Transverse colon (tissue), 4 donors: ENCODE measurements at regions not wholly inside any gene's neighbourhood (a gene's known extent, or its start where the extent isn't known, plus 50 kb on each side); places are given as distances from the start of the nearest gene placed in this dataset.

ENCODE experiments used
- DNase-seq: peaks from one replicate; pipeline ENCODE4 v3.0.0-alpha.2; 2019
- H3K27ac ChIP-seq, 4 donors: fragments of 200-600 bp; sonication (generic); 2 replicates each; pipeline ENCODE4 v1.5.1; 2016 to 2018; ENCODE audit warnings: inconsistent platforms in 4 of 4
- H3K27me3 ChIP-seq: fragments of 200-600 bp; sonication (generic); 2 replicates; pipeline ENCODE4 v1.5.1; 2017; ENCODE audit warnings: inconsistent platforms
- H3K36me3 ChIP-seq, 4 donors: fragments of 200-600 bp; sonication (generic); 2 replicates each; pipeline ENCODE4 v1.5.1; 2017 to 2019; ENCODE audit warnings: inconsistent platforms in 4 of 4
- H3K4me1 ChIP-seq, 4 donors: fragments of 200-600 bp; sonication (generic); 2 replicates each; pipeline ENCODE4 v1.5.1; 2017 to 2020; ENCODE audit warnings: inconsistent platforms in 4 of 4
- H3K4me3 ChIP-seq, 4 donors: fragments of 200-600 bp; sonication (generic); 1 replicate in 1 of 4; 2 replicates in 3 of 4; pipeline versions ENCODE4 v1.5.1 to v1.6.1; 2017 to 2019; ENCODE audit warnings: inconsistent platforms in 4 of 4
- H3K9me3 ChIP-seq, 2 donors: fragments of 200-600 bp; sonication (generic); 2 replicates each; pipeline ENCODE4 v1.5.1; 2017 to 2019; ENCODE audit warnings: inconsistent platforms in 2 of 2
- EP300 ChIP-seq: sonication (generic); formaldehyde crosslinking; IDR thresholded peaks from one replicate; pipeline ENCODE4 v1.6.1; 2017; ENCODE audit warnings: antibody characterized with exemption, low read depth
- POLR2A ChIP-seq: fragments of 450-650 bp; IDR thresholded peaks from one replicate; pipeline ENCODE4 v1.6.1; 2016; ENCODE audit warnings: antibody characterized with exemption, mild to moderate bottlenecking, moderate library complexity
- POLR2AphosphoS5 ChIP-seq, 3 donors: sonication (generic); formaldehyde crosslinking; IDR thresholded peaks; one replicate each; pipeline ENCODE4 v1.6.1; 2016; ENCODE audit warnings: antibody characterized with exemption in 3 of 3
- WGBS, 2 donors: methylation state at CpG; one replicate each; pipeline ENCODE4 v1.1.5; 2018; ENCODE audit warnings: low coverage in 1 of 2; 5-methylcytosine and 5-hydroxymethylcytosine counted together
- in situ Hi-C, 4 donors: fragments of 200-750 bp; cut with MboI; loops; one replicate each; pipeline versions ENCODE4 v1.15.0 to v1.15.1; 2017; ENCODE audit warnings: low sequenced_read_pairs in 3 of 4, low pct_ligation_motif_present in 1 of 4, low pct_unique_long_range_greater_than_20kb in 1 of 4
- intact Hi-C: fragments of 100-400 bp; cut with DNase I; formaldehyde crosslinking; loops from one replicate; pipeline ENCODE4 v1.15.1; 2023; ENCODE audit warnings: low total_unique reads
- TF ChIP-seq, protein P1 (sequence below), 5 experiments: fragments of 200-600 bp in 3 of 5; fragments of 450-650 bp in 2 of 5; sonication (generic) in 3 of 5; IDR thresholded peaks; 1 replicate in 2 of 5; 2 replicates in 3 of 5; pipeline ENCODE4 v1.5.1; 2016 to 2017; ENCODE audit warnings: antibody characterized with exemption in 5 of 5, inconsistent platforms in 3 of 5, mild to moderate bottlenecking in 2 of 5, moderate library complexity in 1 of 5

DNA sequence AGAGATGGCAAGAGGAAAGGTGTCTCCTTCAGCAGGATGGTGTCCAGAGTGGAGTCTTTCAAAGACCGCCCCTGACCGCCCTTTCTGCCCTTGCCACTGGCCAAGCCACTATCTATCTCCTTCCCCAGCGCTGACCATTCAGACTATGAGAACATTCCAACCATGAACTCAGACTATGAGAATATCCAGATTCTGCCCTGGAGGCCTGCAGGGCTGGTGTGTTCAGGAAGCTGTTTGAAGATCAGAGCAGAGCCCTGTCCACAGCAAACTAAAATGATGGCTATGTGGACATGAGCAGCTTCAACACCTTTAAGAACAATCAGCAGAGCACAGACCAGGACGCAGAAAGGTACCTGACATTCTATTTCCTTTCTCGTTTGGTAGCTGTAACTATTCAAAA lies 57.3 kb upstream of the WNT7A start:
- WGBS, 2 donors, result 83 to 84% methylated on average over 3 to 5 of the region's 5 CpGs
- no peak for TF ChIP-seq EP300
- TF ChIP-seq, protein P1, sequence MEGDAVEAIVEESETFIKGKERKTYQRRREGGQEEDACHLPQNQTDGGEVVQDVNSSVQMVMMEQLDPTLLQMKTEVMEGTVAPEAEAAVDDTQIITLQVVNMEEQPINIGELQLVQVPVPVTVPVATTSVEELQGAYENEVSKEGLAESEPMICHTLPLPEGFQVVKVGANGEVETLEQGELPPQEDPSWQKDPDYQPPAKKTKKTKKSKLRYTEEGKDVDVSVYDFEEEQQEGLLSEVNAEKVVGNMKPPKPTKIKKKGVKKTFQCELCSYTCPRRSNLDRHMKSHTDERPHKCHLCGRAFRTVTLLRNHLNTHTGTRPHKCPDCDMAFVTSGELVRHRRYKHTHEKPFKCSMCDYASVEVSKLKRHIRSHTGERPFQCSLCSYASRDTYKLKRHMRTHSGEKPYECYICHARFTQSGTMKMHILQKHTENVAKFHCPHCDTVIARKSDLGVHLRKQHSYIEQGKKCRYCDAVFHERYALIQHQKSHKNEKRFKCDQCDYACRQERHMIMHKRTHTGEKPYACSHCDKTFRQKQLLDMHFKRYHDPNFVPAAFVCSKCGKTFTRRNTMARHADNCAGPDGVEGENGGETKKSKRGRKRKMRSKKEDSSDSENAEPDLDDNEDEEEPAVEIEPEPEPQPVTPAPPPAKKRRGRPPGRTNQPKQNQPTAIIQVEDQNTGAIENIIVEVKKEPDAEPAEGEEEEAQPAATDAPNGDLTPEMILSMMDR (IDR thresholded peaks at IDR 0.05), result no peak
- no peak for TF ChIP-seq POLR2A
- TF ChIP-seq POLR2AphosphoS5 (IDR thresholded peaks at IDR 0.05), result no peak

DNA sequence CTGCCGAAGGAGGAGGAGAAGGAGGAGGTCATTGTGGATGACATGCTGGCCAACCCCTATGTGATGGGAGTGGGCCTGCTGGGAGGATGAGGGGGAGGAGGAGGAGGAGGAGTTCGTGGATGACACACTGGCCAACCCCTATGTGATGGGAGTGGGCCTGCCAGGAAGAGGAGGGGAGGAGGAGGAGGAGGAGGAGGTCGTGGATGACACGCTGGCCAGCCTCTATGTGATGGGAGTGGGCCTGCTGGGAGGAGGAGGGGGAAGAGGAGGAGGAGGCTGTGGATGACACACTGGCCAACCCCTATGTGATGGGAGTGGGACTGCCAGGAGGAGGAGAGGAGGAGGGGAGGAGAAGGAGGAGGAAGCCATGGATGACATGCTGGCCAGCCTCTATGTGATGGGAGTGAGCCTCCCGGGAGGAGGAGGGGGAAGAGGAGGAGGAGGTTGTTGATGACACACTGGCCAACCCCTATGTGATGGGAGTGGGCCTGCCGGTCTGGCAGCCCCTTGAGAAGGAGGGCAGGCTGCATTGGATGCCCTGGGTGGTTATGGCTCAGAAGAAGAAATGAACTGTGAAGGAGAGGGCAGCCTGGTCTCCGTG lies 55.7 kb upstream of the WNT7A start:
- intact Hi-C loops, result no loop called here
- in situ Hi-C loops, result no loop called here
- Histone ChIP-seq H3K9me3 (no peaks in the 10 kb centered on the region), H3K4me3 (no peak overlapping the region), H3K27me3 (peaks cover 9% of the 10 kb centered on the region), H3K36me3 (no peaks in the 10 kb centered on the region), H3K4me1 (no peaks in the 10 kb centered on the region), H3K27ac (no peak overlapping the region)
- TF ChIP-seq POLR2AphosphoS5 (IDR thresholded peaks at IDR 0.05) (no peak), POLR2A (no peak), EP300 (no peak)
- TF ChIP-seq, protein P1 (IDR thresholded peaks at IDR 0.05), result no peak
- DNase-seq, result no peak
- WGBS, 2 donors, result 61 to 80% methylated on average over 1 to 7 of the region's 7 CpGs

More for the DNA sequence above, 57.3 kb upstream of the WNT7A start:
- Histone ChIP-seq H3K4me1 (no peaks in the 10 kb centered on the region), H3K27ac (no peak overlapping the region), H3K4me3 (no peak overlapping the region), H3K27me3 (peaks cover 9% of the 10 kb centered on the region), H3K36me3 (no peaks in the 10 kb centered on the region), H3K9me3 (no peaks in the 10 kb centered on the region)
- intact Hi-C loops (no loop called here), in situ Hi-C loops (no loop called here)
- no peak for DNase-seq

DNA sequence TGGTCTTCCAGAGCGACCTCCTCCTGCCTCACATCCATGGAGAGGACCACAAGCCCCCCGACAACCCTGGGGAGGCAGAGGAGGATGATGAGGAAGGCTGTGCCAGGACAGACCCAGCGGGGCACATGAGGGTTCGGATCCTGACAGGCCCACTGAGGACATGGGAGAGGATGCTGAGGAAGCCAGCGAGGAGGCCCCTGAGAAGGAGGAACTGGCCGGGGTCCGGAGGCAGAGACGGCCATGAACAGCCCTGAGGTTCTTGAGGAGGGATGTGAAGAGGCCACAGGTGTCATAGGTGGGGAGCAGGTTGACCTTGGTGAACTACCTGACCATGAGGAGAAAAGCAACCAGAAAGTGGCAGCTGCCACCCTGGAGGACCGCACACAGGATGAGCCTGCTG lies 54.9 kb upstream of the WNT7A start:
- no peaks in the 10 kb centered on the region for H3K9me3 ChIP-seq
- no peak overlapping the region for H3K4me3 ChIP-seq
- no peak overlapping the region for H3K27ac ChIP-seq
- intact Hi-C loops (no loop called here), in situ Hi-C loops (no loop called here)
- no peaks in the 10 kb centered on the region for H3K36me3 ChIP-seq
- WGBS, 2 donors, result 65 to 80% methylated on average over 4 to 9 of the region's 9 CpGs
- H3K27me3 ChIP-seq, result peaks cover 9% of the 10 kb centered on the region
- no peaks in the 10 kb centered on the region for H3K4me1 ChIP-seq
- TF ChIP-seq POLR2AphosphoS5 (IDR thresholded peaks at IDR 0.05), result no peak
- no peak for DNase-seq

DNA sequence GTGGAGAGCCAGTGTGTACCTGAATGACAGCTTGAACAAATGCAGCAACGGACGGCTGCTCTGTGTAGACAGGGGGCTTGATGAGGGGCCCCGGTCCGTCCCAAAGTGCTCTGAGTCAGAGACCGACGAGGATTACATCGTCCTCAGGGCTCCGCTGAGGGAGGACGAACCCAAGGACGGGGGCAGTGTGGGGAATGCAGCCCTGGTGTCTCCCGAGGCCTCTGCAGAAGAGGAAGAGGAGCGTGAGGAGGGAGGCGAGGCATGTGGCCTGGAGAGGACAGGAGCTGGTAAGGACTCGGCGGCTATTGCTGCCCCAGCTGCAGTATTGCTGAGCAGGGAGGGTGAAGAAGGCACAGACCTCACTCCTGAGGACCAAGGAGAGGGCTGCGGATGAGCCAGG lies 54.4 kb upstream of the WNT7A start:
- Histone ChIP-seq H3K27me3 (peaks cover 9% of the 10 kb centered on the region), H3K4me3 (no peak overlapping the region), H3K4me1 (no peaks in the 10 kb centered on the region), H3K9me3 (no peaks in the 10 kb centered on the region), H3K36me3 (no peaks in the 10 kb centered on the region), H3K27ac (no peak overlapping the region)
- in situ Hi-C loops, result no loop called here
- DNase-seq, result no peak
- no peak for TF ChIP-seq POLR2A
- TF ChIP-seq POLR2AphosphoS5 (IDR thresholded peaks at IDR 0.05), result no peak
- no peak for TF ChIP-seq EP300
- TF ChIP-seq, protein P1 (IDR thresholded peaks at IDR 0.05), result no peak
- intact Hi-C loops, result no loop called here
- 88 to 89% methylated on average over 5 to 16 of the region's 16 CpGs for WGBS, 2 donors
